GM21390 (cell line): ENCODE measurements at regions not wholly inside any gene's neighbourhood (a gene's known extent, or its start where the extent isn't known, plus 50 kb on each side); places are given as distances from the start of the nearest gene placed in this dataset.

Experiments used
- ATAC-seq: cut with Tn5 transposase; IDR thresholded peaks from one replicate; pipeline ENCODE4 v1.9.1; 2021; ENCODE audit not compliant: unreplicated experiment

- no peak for ATAC-seq
Measured at GRCh38 chr18:78741381-78742217, 238.0 kb upstream of the SALL3 start.

DNA sequence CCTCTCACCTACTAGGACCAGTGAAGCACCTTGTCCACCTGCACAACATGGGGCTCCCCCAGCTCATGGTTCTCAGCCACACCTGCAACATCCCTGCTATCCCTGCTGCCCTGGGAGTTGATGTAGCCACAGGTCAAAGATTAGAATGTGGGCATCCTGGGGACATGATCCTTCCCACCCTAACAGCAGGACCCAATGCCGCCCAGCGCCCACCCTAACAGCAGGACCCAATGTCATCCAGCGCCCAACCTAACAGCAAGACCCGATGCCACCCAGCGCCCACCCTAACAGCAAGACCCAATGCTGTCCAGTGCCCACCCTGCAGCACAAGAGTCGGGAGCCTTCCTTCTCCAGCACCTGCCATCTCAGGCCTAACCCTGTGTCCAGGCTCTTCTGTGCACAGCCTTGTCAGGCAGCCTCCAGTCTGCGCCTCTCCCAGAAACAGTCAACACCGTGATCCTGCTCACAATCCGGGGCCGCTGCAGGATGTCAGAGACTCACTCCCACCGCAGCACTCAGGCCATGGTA is 237.3 kb upstream of the SALL3 start:
- ATAC-seq = no peak

GRCh38 chr18:78743078-78743477 is 236.5 kb upstream of the SALL3 start:
- ATAC-seq = no peak

- ATAC-seq = no peak
Measured at GRCh38 chr18:78751664-78752063, 228.0 kb upstream of the SALL3 start.

- no peak for ATAC-seq
Measured at GRCh38 chr18:78753240-78753639, 226.4 kb upstream of the SALL3 start.

- ATAC-seq = no peak
Measured at GRCh38 chr18:78754311-78755043, 225.1 kb upstream of the SALL3 start.

DNA sequence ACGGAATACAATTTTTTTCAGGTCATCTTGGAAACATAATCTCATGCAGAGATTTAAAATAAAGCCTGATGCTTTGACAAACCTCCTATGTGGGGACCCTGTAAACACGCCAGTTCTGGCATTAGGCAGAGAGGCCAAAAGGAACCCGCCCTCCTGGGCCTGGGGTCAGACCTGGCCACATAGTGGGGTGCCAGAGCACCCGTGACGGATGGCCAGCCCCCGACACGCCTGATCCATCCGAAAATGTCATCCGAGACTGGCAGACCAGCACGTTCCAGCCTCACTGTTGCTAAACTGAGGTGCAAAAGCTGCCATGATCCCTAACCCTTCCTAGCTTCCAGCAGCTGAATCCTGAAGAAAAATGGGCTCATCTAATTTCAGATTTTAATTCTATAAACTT is 222.6 kb upstream of the SALL3 start:
- ATAC-seq = no peak

- no peak for ATAC-seq
Measured at GRCh38 chr18:78758496-78758895, 221.1 kb upstream of the SALL3 start.

GRCh38 chr18:78762753-78763152 is 216.9 kb upstream of the SALL3 start:
- no peak for ATAC-seq

DNA sequence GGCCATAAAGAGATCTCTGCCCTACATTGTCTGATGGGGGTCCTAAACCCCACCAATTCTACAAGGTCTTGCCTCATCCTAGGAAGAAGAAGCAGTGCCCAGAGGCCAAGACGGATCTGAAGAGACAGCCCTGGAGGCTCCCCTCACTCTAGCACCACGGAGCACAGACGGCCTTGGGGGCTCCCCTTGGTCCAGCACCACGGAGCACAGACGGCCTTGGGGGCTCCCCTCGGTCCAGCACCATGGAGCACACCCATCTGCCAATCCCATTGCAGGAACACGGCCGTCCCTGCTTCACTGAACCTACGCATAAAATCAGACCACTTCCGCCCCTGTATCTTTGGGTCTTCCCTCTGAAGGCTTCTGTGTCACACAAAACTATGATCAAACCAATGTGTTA is 215.1 kb upstream of the SALL3 start:
- ATAC-seq = no peak

GRCh38 chr18:78765142-78765541 is 214.5 kb upstream of the SALL3 start:
- no peak for ATAC-seq

GRCh38 chr18:78765637-78766281 is 213.9 kb upstream of the SALL3 start:
- ATAC-seq = no peak

DNA sequence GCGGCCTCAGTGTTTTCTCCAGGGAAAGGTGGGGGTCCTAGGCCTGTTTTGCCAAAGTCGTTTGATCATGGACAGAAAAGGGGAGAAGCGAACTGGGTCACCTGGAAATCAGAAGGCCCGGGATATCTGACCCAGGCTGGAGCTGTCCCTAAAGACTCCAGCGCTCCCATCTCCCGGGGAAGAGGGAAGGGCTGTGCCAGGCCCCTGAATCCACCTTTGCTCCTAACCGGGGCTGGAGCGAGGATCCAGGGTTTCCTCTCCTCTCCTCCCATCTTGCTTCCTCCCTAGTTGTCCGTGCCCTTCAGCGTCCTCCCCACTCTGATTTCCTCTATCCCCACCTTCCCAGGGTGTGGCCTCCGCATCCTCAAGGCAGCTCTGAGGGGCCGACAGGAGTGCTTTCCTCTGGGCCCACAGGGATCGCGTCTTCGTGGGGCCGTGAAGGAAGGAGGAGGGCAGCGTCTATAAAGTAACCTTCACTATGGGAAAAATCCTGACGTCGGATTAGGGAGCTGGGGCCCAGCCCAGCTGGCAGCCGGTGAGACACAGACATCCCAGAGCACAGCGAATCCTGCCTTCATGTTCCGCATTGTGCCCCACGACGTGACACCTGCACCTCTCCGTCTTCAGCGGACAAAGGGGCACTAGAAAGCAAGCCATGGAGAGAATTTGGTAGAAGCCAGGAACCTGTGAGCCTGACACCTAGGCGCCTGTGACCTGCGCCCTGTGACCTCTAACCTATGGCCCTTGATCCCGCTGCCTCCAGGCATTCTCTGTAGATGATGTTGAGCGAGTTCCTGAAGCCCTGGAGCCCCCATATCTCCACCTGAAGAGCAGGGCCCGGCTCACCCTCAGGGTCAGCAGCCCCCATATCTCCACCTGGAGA is 212.7 kb upstream of the SALL3 start:
- no peak for ATAC-seq

- ATAC-seq = no peak
Measured at GRCh38 chr18:78767648-78768071, 212.0 kb upstream of the SALL3 start.

DNA sequence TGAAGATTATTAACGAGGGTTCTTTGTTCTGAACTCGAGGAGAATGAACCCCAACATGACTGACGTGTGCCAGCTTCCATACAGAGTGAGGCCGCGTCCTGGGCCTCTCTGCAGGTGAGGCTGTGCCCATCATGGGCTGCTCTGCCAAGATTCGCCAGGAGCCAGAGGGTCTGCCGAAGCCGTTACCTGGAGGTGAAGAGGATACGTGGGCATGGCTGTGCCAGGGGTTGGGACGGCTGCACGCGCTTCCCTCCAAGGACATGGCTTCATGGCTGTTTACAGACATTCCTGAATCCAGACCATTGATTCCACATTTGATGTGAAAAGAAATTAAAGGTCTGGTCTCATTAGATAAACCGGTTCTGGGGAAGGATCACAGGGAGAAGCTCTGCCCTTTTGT is 211.4 kb upstream of the SALL3 start:
- ATAC-seq = no peak

- no peak for ATAC-seq
Measured at GRCh38 chr18:78768656-78769501, 210.7 kb upstream of the SALL3 start.

- no peak for ATAC-seq
Measured at GRCh38 chr18:78769502-78770105, 210.0 kb upstream of the SALL3 start.

DNA sequence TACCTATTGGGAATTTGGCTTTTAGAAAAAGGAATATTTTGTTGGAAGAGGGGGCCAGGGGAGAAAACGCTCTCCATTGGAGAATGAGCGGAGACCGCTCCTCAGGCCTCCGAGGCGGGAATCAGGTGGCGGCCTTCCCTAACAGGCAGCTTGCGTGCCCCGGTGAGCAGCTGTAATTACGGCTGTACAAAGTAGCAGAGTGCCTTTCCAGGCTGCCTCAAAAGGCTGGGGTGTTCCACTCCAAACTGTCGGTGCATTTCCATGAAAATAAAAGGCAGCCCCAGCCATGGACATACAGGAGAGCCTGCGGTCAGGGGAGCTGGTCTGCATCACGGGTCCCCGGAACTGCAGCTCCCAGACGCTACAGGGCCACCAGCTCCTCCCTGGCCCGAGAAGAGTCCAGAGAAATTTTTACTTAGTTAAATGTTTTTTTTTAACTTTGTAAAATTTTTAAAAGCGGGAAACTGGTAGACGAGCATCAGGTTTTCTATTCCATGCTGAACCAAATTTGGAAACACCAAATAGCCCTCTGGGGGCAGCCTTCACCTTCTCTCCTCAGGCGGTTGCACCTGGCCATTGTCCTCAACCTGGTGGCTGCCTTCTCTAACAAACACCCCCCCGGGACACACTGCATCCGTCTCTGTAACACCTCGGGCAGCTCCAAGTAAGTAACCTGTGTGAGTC is 209.3 kb upstream of the SALL3 start:
- no peak for ATAC-seq

- no peak for ATAC-seq
Measured at GRCh38 chr18:78770823-78771139, 208.8 kb upstream of the SALL3 start.
